Adrenal gland (tissue), 5 donors: ENCODE measurements at regions not wholly inside any gene's neighbourhood (a gene's known extent, or its start where the extent isn't known, plus 50 kb on each side); places are given as distances from the start of the nearest gene placed in this dataset.

Source experiments
- POLR2A ChIP-seq, 2 donors: fragments of 450-650 bp; IDR thresholded peaks; one replicate each; pipeline ENCODE4 v1.6.1; 2017; ENCODE audit warnings: antibody characterized with exemption in 2 of 2, mild to moderate bottlenecking in 2 of 2, moderate library complexity in 1 of 2
- TF ChIP-seq, protein P1 (sequence below), 6 experiments: fragments of 450-650 bp in 4 of 6; fragments of 200-600 bp in 2 of 6; sonication (generic) in 1 of 6; IDR thresholded peaks; 1 replicate in 5 of 6; 2 replicates in 1 of 6; pipeline versions ENCODE4 v1.5.1 to v1.8.0; 2016 to 2021; ENCODE audit warnings: antibody characterized with exemption in 6 of 6, mild to moderate bottlenecking in 2 of 6, moderate library complexity in 1 of 6
- donor health status: DM: no; HTN: no; CAD: no.

DNA sequence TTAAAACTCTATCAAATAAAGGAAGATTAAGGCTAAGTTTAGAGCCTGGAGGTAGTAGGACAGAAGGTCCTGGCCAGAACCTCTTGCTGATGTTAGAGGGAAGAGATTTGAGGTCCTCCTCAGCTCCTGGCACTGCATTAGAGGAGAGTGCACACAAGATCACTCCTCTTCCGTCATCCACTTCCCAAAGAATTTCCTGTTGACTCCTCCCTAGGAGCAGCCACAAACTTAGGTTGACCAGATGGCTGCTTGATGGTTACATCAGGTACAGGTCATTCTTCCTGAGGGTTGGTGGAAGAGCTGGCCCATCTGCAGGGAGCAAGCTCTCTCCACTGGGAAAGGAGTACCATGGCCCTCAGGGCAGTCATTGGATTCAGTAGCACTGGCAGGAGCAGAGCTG is 93.9 kb upstream of the IL33 start:
- TF ChIP-seq, protein P1, sequence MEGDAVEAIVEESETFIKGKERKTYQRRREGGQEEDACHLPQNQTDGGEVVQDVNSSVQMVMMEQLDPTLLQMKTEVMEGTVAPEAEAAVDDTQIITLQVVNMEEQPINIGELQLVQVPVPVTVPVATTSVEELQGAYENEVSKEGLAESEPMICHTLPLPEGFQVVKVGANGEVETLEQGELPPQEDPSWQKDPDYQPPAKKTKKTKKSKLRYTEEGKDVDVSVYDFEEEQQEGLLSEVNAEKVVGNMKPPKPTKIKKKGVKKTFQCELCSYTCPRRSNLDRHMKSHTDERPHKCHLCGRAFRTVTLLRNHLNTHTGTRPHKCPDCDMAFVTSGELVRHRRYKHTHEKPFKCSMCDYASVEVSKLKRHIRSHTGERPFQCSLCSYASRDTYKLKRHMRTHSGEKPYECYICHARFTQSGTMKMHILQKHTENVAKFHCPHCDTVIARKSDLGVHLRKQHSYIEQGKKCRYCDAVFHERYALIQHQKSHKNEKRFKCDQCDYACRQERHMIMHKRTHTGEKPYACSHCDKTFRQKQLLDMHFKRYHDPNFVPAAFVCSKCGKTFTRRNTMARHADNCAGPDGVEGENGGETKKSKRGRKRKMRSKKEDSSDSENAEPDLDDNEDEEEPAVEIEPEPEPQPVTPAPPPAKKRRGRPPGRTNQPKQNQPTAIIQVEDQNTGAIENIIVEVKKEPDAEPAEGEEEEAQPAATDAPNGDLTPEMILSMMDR (IDR thresholded peaks at IDR 0.05), result no peak
- TF ChIP-seq POLR2A (IDR thresholded peaks at IDR 0.05), result no peak
